HG03460 (cell line): ENCODE measurements at regions not wholly inside any gene's neighbourhood (a gene's known extent, or its start where the extent isn't known, plus 50 kb on each side); places are given as distances from the start of the nearest gene placed in this dataset.
"Not testable (repeated sequence)": the region's sequence is repeated elsewhere in the genome, so short reads cannot be mapped to it uniquely, and the experiment has no call there.

ENCODE experiments used
- ATAC-seq: cut with Tn5 transposase; IDR thresholded peaks from one replicate; pipeline ENCODE4 v1.9.1; 2021; ENCODE audit not compliant: unreplicated experiment

DNA sequence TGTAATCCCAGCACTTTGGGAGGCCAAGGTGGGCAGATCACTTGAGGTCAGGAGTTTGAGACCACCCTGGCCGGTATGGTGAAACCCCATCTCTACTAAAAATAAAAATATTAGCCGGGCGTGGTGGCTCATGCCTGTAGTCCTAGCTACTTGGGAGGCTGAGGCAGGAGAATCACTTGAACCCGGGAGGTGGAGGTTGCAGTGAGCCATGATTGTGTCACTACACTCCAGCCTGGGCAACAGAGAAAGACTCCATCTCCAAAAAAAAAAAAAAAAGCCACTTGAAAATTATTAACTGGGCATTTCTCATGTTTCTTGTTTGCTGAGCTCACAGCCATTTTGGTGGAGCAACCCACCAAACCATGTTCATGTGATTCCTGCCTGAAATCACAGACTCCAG lies 131.1 kb upstream of the LPP start:
- ATAC-seq: not testable (repeated sequence)

DNA sequence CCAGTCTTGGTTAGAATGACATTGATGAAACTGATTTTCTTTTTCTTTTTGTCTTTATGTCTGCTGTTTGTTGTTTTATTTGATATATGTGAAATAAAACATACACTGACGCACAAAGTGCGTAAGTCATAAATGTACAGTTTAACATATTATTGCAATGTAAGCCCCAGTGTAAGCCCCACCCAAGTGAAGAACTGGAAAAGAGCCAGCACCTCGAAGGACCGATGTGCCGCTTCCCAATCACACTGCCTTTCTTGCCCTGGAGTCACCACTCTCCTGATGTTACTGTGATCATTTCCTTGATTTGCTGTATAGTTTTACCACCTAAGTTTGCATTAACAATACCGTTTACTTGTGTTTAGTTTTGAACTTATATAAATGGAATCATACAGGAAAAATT lies 128.4 kb upstream of the LPP start:
- no peak for ATAC-seq

DNA sequence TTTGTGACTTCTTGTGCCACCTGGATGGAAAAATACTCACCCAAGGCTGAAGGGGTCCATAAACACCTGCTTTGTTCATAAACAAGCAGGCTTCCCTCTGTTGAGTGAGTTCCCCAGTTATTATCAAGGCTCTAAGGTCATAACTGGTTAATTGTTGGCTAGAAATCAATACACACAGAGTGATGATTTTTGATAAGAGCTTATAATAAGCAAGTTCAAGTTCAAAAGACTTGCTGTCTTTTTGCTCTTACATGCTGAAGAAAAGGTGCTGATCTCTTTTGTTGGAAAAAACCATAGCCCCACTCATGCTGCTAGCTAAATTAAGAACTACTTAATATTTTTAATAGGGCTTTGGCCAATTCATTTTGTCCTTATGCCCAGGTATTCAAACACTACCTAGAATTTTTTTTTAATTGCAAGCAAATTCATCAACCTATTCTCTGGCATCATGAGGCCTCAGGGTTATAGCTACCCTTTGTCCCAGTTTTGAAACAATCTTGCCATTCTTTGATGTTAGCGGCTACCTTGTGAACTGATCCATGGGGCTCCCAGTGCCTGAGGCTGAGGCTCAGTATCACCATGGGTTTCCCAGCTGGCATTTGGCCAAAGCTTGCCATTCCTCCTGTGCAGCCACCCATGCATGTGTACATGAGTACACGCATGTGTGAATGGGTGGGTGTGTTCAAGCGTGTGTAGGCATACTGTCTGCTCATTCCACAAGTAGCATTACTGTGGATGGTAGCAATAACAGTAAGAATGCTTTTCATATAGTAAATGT lies 127.6 kb upstream of the LPP start:
- no peak for ATAC-seq

DNA sequence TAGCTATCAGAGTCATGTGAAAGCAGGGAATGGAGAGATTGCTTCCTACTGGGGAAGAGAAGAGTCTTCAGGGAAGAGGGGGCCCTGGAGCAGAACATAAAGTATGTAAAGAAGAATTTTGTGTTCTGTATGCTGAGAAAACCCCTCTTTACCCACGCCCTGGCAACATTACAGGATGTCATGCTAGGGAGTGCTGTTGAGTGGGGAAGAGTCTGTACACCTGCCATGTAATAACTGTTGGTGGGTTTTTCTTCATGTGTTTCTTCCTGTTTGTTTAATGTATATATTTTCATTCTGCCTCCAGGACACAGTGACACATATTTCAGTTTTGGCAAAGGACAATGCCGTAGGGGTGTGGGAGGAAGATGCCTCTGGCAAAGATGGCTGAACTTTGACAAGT lies 122.8 kb upstream of the LPP start:
- no peak for ATAC-seq

DNA sequence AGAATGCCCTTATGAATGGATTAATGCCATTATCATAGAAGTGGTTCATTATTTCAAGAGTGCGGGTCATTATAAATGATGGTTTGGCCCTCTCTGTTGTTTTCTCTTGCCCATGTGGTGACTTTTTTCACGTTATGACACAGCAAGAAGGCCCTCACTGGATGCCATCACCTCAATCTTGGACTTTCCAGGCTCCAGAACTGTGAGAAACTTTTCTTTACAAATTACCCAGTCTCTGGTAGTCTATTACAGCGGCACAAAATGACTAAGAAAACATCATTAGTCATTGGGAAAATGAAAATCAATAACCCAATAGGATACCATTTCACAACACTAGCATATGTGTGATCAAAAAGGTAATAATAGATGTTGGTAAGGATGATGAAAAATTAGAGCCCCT lies 119.0 kb upstream of the LPP start:
- ATAC-seq: no peak

DNA sequence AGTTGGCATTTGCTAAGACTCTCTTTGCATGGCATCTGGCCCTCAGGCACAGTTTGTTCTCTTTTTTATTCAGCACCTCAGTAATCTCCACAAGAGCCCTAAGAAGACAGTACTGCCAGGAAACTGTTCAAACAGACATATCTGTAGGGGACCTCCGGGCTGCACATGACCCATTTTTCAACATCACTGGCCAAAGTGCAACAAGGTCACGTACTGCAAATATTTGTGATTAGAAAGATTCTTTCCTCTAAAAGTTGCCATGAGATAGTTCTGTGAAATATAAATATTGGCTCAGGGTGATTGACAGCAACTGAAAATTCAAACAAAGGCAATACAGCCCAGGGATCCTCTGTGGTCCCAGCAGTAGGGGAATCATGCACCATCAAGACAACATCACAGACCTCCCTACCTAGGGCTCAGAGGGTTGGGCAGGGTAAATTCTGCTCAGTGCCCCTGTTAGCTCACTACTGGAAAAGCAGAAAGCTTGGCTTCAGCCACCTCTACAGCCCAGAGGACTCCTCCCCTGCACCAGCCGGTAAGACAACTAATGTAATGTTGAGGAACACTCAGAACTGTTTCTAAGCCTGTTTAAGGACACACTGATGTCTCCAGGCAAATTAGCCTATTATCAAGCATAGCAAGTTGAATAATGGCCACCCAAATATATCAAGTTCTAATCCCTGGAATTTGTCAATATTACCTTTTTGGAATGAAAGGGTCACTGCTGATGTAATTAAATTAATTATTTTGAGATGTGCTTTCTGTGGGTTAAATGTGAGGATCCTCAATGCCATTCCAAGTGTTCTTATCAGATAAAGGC lies 117.4 kb upstream of the LPP start:
- no peak for ATAC-seq

- ATAC-seq: no peak
These were observed 116.7 kb upstream of the LPP start for GRCh38 chr3:188037195-188037718.

DNA sequence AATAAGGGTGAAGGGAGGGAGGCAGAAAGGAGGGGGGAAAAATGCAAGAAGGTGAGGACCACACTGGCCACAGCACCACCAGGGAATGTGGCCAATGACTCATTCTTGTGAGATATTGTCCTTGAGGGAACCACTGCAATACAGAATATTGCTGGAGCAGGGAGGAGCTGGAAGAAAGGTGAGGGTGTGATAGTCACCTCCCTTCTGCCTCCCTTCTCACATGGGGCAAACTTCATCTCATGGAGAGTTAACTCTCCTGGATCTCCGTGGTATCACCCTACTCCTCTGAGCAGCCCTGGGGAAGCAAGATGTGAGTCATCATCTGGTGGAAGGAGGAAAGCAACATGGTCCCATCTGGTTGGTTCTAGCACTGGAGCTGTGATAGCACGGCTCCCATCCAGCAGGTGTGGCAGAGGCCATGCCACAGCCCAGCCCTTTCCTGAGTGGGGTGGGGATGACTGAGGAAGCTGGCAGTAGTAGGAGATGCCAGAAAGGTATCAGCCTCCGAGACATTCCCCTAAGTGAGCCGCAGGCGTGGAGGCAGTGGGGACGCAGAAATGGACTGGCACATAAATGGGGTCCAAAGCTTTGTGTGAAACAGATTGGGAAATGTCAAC lies 115.9 kb upstream of the LPP start:
- ATAC-seq: no peak

DNA sequence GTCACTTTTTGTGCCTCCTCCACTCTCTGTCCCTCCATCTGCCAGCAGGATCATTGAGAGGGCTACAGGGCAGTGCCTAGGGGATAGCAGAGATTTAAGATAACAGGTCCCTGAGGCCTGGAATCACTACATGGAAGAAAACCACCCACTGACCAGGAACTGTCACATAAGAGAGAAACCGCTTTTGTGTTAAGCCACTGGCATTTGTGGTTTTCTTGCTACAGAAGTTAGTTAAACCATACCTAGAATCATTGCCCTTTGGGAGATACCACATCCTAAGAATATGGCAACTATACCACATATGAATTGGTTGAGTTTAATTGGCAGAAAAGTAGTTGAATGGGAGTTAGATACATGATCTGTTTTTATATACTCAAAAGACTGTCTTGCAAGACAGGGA lies 112.8 kb upstream of the LPP start:
- ATAC-seq: no peak

GRCh38 chr3:188041895-188042294 lies 112.1 kb upstream of the LPP start:
- ATAC-seq: no peak

DNA sequence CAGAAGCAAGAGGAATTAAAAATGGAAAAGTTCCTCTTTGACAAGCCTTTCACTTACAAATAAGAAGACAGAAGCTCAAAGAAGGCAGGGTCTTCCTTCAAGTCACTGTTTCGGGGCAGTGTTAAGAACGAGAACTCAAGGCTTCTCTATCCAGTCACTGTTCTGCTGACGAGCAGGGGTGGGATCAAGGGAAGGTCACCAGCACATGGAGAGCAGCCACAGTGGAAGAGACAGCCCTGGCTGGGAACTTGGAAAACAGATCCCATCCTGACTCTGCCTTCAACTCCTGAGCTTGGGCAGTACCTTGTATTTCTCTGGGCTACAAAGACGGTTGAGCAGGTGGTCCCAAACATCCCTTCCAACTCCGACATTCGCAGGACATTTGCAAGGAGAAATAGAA lies 111.5 kb upstream of the LPP start:
- no peak for ATAC-seq

DNA sequence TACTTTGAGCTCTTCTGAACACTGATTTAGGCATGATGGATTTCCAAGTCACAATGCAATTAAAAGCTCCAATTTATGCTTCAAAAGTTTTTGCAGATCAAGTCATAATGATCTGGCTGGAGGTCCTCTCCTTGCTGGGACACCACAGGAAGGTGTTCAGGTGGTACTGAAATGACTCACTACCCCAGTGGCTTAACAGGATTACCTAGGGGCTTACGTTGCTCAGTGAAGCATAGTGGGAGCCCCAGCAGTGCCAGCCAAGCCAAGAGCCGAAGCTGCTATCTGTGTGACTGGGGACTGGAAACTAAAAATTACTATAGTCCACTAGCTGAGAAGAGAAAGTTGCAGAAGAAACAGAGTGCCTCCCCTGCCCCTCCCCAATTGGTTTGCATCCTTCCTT lies 110.1 kb upstream of the LPP start:
- ATAC-seq: no peak

DNA sequence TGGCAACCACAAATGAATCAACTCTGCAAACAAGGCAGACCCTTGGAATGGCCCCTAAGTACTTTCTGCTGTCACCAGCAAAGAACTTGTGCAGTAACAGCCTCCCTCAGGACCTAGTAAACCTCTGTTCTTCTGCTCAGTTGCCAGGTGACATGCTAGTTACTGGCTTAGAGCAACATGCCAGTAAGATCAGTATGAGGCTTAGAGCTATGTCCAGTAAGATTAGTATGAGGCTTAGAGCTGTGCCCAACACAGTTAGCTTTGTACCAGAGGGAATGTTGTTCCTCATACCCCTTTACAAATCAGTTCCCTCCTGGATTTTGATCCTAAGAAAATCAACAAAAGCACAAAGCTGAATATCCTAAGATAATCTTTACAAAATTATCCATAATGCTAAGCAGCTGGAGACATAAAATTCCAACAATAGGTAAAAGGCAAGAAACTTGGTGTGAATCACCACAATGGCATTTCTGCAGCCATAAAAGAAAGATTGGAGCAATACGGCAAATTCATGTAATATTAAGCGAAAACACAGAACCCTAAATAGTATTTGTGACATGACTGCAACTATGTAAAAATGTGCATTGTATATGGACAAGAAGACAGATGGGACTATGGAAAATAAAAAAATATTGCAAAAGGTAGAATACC lies 107.3 kb upstream of the LPP start:
- ATAC-seq: no peak

DNA sequence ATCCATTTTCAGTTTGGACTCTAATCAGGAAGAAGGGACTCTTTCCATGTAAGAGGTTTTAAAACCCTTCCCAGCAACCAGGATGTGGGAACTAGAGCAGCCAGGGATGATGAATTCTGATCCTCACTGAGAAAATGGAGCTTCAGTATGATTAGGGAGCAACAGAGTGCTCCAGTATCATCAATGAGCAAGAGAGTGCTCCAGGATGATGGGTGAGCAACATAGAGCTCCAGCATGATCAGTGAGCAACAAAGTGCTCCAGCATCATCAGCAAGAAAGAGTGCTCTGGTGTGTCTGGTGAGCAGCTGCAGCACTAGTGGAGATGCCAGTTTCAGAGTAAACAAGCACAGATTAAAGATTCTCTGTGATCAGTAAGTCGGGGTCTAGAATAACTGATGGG lies 106.4 kb upstream of the LPP start:
- no peak for ATAC-seq

- no peak for ATAC-seq
These were observed 104.1 kb upstream of the LPP start for GRCh38 chr3:188049606-188050530.

DNA sequence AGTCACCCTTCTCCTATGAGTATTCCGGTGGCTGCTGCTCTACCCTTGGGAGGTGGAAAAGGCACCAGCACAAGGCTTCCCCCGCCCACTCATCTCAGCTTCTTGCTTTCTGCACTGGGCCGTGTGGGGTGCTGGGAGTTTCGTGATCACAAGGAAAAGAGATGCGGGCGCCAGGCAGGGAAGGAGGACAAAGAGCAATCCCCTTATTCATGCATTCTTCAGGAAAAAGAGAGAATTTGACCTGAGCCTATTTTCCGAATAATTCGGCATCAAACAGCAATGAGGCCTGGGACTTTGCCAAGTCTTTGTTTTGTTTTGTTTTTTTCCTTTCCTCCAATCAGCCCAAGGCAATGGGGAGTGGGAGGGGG lies 102.2 kb upstream of the LPP start:
- no peak for ATAC-seq

DNA sequence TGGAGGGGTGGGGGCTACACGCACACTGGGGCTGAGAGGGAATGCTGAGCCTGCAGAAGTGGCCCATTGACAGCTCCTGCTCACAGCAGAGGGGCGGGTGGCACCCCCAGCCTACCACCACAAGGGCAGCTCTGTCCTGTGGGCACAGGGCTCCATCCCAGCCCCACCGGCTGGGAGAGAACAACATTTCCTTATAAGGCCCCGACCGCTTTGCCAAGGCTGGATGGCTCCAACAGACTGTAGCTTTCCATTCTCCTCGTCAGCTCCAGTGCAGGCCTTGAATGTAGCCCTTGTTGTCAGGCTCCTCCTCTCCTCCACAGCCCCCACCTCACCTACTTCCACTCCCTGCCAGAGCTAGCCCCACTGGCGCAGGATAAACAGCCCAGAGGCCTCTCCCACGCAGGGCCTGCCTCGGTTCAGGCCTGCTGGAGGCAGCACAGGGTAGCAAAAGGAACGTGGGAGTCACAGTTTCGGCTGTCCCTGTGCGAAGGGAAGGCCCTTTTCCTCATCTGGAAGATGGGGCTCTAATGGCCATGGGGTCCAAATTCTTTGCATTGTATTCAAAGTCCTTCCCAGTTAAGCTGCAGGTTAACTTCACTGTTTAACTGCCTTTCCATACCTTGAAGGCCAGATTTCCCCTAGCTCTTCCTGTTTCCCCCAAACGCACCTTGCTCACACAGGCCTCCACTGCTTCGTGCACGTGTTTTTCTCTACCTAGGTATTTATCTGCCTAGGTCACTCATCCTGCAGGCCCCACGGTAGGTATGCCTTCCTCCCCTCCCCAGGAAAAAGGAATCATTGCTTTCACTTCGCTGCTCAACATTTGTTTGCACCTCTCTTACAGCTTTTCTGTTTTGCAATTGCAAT lies 101.6 kb upstream of the LPP start:
- ATAC-seq: no peak

DNA sequence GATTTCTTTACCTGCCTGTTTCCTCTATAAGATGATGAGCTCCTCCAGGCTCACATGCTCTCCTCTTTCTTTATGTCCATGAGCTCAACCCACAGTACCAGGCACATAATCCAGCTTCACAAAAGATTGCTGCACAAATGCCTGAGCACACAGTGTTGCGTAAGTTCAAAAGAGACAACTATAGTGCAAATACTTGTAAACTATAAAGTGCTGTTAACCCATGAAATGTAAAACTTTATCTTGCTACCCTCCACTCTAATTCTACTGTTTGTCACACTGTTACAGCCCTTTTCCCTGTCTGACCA lies 101.0 kb upstream of the LPP start:
- no peak for ATAC-seq

DNA sequence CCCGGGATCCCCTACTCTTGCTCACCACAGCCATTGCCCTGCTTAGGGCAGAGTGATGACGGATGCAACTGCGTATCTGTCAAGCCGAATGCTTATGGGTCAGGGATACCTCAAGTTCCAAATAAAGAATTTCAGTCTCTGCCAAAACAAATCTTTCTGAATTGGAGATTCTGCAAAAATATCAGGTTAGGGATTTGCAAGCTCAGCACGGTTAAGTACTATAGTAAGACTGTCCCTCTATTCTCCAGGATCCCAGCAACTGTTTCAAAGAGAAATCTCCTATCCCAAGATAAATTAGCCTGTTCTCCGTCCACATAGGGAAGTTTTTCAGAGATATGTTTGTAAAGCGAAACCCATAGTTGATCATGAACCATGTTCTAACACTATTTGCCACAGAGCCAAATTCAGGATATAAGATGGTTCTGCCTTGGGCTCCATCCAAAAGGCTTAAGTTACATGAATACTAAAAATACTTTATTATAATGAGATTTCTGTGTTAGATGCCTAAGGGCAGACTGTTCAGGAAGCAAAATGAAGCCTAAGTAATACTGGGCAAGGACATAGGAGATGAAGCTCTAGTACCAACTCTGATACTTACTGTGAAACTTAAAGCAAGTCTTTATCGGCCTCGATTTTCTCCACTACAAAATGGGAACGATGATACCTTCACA lies 100.1 kb upstream of the LPP start:
- ATAC-seq: no peak
